HS-27A (cell line): ENCODE measurements at regions not wholly inside any gene's neighbourhood (a gene's known extent, or its start where the extent isn't known, plus 50 kb on each side); places are given as distances from the start of the nearest gene placed in this dataset.

Experiments used
- DNase-seq: peaks from one replicate; pipeline ENCODE4 v3.0.0-alpha.2; 2012; ENCODE audit warnings: low read depth, missing footprints

GRCh38 chr11:81032906-81033305 lies 1592.1 kb upstream of the TENM4 start:
- DNase-seq: no peak

GRCh38 chr11:81030186-81030585 lies 1589.4 kb upstream of the TENM4 start:
- no peak for DNase-seq

GRCh38 chr11:81026032-81026431 lies 1585.2 kb upstream of the TENM4 start:
- DNase-seq: no peak

- DNase-seq: no peak
Observed at GRCh38 chr11:81022057-81022456, 1581.2 kb upstream of the TENM4 start.

GRCh38 chr11:81010631-81011030 lies 1569.8 kb upstream of the TENM4 start:
- DNase-seq: no peak

GRCh38 chr11:81007046-81007445 lies 1566.2 kb upstream of the TENM4 start:
- no peak for DNase-seq

GRCh38 chr11:81005595-81005994 lies 1564.8 kb upstream of the TENM4 start:
- peak; percentile 62 for DNase-seq

GRCh38 chr11:81004576-81004975 lies 1563.7 kb upstream of the TENM4 start:
- no peak for DNase-seq

GRCh38 chr11:81002374-81002773 lies 1561.5 kb upstream of the TENM4 start:
- DNase-seq: no peak

- DNase-seq: no peak
Observed at GRCh38 chr11:81000735-81001134, 1559.9 kb upstream of the TENM4 start.

GRCh38 chr11:81000334-81000733 lies 1559.5 kb upstream of the TENM4 start:
- DNase-seq: no peak

GRCh38 chr11:80995523-80995922 lies 1554.7 kb upstream of the TENM4 start:
- DNase-seq: no peak

GRCh38 chr11:80993536-80993935 lies 1552.7 kb upstream of the TENM4 start:
- no peak for DNase-seq

GRCh38 chr11:80990885-80991284 lies 1550.1 kb upstream of the TENM4 start:
- no peak for DNase-seq

- DNase-seq: no peak
Observed at GRCh38 chr11:80987171-80987570, 1546.3 kb upstream of the TENM4 start.

GRCh38 chr11:80986421-80987074 lies 1545.7 kb upstream of the TENM4 start:
- DNase-seq: no peak

GRCh38 chr11:80980227-80980626 lies 1539.4 kb upstream of the TENM4 start:
- DNase-seq: no peak

- DNase-seq: no peak
Observed at GRCh38 chr11:80973786-80974185, 1533.0 kb upstream of the TENM4 start.

GRCh38 chr11:80970037-80970436 lies 1529.2 kb upstream of the TENM4 start:
- DNase-seq: no peak

- no peak for DNase-seq
Observed at GRCh38 chr11:80967649-80968048, 1526.8 kb upstream of the TENM4 start.

- no peak for DNase-seq
Observed at GRCh38 chr11:80960381-80961029, 1519.7 kb upstream of the TENM4 start.

GRCh38 chr11:80959751-80960150 lies 1518.9 kb upstream of the TENM4 start:
- no peak for DNase-seq

GRCh38 chr11:80958987-80959386 lies 1518.2 kb upstream of the TENM4 start:
- no peak for DNase-seq

GRCh38 chr11:80958361-80958760 lies 1517.5 kb upstream of the TENM4 start:
- DNase-seq: no peak
